ENCODE measurements at regions not wholly inside any gene's neighbourhood (a gene's known extent, or its start where the extent isn't known, plus 50 kb on each side); places are given as distances from the start of the nearest gene placed in this dataset.

DNA sequence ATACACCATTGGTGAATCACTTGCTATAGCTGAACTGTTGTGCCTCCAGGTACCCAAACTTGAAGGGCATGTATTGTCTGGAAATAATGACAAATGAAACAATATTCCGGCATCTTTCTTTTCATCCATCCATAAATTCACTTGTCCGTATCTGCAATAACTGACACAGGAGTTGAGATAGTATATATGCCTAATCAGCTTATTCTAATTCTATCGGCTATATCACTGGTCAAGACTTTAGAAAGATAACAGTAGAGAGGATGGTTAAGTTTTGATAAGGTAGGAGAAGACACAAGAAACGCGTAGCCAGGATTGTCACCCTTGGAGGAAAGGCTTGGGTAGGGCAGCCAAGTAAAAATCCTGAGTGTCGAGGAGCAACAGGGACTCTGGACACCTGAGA lies 1634.6 kb upstream of the CELF4 start:
- Mint-ChIP-seq H3K4me1 (no peaks in the 10 kb centered on the region), H3K36me3 (ENCODE audit: low read depth) (no peaks in the 10 kb centered on the region), H3K4me3 (no peak overlapping the region), H3K27ac (no peak overlapping the region), H3K9me3 (no peaks in the 10 kb centered on the region), H3K27me3 (ENCODE audit: insufficient read depth, low read depth, poor library complexity) (no peaks in the 10 kb centered on the region)
- no peak overlapping the region for H3K4me3 ChIP-seq
- H3K79me2 ChIP-seq (replicated peaks; ENCODE audit: insufficient read depth): no peaks in the 10 kb centered on the region
- no peaks in the 10 kb centered on the region for H4K20me1 ChIP-seq (replicated peaks; ENCODE audit: insufficient read depth)
- no peaks in the 10 kb centered on the region for H3F3A ChIP-seq (replicated peaks; ENCODE audit: low read depth)
- no peak overlapping the region for H3K27ac ChIP-seq (ENCODE audit: low read depth)
- no peak overlapping the region for H3K4me2 ChIP-seq
- no peak for DNase-seq (ENCODE audit: low spot score)
- H3K36me3 ChIP-seq (ENCODE audit: insufficient read depth): no peaks in the 10 kb centered on the region
- H2AFZ ChIP-seq: no peak overlapping the region
- no peaks in the 10 kb centered on the region for H3K4me1 ChIP-seq (ENCODE audit: insufficient read depth)
- TF ChIP-seq, protein P1, sequence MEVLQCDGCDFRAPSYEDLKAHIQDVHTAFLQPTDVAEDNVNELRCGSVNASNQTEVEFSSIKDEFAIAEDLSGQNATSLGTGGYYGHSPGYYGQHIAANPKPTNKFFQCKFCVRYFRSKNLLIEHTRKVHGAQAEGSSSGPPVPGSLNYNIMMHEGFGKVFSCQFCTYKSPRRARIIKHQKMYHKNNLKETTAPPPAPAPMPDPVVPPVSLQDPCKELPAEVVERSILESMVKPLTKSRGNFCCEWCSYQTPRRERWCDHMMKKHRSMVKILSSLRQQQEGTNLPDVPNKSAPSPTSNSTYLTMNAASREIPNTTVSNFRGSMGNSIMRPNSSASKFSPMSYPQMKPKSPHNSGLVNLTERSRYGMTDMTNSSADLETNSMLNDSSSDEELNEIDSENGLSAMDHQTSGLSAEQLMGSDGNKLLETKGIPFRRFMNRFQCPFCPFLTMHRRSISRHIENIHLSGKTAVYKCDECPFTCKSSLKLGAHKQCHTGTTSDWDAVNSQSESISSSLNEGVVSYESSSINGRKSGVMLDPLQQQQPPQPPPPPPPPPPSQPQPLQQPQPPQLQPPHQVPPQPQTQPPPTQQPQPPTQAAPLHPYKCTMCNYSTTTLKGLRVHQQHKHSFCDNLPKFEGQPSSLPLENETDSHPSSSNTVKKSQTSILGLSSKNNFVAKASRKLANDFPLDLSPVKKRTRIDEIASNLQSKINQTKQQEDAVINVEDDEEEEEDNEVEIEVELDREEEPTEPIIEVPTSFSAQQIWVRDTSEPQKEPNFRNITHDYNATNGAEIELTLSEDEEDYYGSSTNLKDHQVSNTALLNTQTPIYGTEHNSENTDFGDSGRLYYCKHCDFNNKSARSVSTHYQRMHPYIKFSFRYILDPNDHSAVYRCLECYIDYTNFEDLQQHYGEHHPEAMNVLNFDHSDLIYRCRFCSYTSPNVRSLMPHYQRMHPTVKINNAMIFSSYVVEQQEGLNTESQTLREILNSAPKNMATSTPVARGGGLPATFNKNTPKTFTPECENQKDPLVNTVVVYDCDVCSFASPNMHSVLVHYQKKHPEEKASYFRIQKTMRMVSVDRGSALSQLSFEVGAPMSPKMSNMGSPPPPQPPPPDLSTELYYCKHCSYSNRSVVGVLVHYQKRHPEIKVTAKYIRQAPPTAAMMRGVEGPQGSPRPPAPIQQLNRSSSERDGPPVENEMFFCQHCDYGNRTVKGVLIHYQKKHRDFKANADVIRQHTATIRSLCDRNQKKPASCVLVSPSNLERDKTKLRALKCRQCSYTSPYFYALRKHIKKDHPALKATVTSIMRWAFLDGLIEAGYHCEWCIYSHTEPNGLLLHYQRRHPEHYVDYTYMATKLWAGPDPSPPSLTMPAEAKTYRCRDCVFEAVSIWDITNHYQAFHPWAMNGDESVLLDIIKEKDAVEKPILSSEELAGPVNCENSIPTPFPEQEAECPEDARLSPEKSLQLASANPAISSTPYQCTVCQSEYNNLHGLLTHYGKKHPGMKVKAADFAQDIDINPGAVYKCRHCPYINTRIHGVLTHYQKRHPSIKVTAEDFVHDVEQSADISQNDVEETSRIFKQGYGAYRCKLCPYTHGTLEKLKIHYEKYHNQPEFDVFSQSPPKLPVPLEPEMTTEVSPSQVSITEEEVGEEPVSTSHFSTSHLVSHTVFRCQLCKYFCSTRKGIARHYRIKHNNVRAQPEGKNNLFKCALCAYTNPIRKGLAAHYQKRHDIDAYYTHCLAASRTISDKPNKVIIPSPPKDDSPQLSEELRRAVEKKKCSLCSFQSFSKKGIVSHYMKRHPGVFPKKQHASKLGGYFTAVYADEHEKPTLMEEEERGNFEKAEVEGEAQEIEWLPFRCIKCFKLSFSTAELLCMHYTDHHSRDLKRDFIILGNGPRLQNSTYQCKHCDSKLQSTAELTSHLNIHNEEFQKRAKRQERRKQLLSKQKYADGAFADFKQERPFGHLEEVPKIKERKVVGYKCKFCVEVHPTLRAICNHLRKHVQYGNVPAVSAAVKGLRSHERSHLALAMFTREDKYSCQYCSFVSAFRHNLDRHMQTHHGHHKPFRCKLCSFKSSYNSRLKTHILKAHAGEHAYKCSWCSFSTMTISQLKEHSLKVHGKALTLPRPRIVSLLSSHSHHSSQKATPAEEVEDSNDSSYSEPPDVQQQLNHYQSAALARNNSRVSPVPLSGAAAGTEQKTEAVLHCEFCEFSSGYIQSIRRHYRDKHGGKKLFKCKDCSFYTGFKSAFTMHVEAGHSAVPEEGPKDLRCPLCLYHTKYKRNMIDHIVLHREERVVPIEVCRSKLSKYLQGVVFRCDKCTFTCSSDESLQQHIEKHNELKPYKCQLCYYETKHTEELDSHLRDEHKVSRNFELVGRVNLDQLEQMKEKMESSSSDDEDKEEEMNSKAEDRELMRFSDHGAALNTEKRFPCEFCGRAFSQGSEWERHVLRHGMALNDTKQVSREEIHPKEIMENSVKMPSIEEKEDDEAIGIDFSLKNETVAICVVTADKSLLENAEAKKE (CRISPR knock-in tag; IDR thresholded peaks at IDR 0.05): no peak
- TF ChIP-seq NANOG (IDR thresholded peaks at IDR 0.05; ENCODE audit: borderline replicate concordance): no peak
- TF ChIP-seq ZNF331 (CRISPR knock-in tag; IDR thresholded peaks at IDR 0.05; ENCODE audit: low read depth): no peak
- TF ChIP-seq, protein P2, sequence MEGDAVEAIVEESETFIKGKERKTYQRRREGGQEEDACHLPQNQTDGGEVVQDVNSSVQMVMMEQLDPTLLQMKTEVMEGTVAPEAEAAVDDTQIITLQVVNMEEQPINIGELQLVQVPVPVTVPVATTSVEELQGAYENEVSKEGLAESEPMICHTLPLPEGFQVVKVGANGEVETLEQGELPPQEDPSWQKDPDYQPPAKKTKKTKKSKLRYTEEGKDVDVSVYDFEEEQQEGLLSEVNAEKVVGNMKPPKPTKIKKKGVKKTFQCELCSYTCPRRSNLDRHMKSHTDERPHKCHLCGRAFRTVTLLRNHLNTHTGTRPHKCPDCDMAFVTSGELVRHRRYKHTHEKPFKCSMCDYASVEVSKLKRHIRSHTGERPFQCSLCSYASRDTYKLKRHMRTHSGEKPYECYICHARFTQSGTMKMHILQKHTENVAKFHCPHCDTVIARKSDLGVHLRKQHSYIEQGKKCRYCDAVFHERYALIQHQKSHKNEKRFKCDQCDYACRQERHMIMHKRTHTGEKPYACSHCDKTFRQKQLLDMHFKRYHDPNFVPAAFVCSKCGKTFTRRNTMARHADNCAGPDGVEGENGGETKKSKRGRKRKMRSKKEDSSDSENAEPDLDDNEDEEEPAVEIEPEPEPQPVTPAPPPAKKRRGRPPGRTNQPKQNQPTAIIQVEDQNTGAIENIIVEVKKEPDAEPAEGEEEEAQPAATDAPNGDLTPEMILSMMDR (conservative IDR thresholded peaks at IDR 0.05; ENCODE audit: low read depth in 2 of 2): no peak
- no peak for TF ChIP-seq STAT1 (IDR thresholded peaks at IDR 0.05; ENCODE audit: unreplicated experiment)
- TF ChIP-seq, protein P3, sequence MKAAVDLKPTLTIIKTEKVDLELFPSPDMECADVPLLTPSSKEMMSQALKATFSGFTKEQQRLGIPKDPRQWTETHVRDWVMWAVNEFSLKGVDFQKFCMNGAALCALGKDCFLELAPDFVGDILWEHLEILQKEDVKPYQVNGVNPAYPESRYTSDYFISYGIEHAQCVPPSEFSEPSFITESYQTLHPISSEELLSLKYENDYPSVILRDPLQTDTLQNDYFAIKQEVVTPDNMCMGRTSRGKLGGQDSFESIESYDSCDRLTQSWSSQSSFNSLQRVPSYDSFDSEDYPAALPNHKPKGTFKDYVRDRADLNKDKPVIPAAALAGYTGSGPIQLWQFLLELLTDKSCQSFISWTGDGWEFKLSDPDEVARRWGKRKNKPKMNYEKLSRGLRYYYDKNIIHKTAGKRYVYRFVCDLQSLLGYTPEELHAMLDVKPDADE (IDR thresholded peaks at IDR 0.05): no peak
- no peak for TF ChIP-seq JUNB (IDR thresholded peaks at IDR 0.05; ENCODE audit: unreplicated experiment)
- no peak for TF ChIP-seq POLR2AphosphoS5 (IDR thresholded peaks at IDR 0.05; ENCODE audit: low read depth)
- TF ChIP-seq, protein P4, sequence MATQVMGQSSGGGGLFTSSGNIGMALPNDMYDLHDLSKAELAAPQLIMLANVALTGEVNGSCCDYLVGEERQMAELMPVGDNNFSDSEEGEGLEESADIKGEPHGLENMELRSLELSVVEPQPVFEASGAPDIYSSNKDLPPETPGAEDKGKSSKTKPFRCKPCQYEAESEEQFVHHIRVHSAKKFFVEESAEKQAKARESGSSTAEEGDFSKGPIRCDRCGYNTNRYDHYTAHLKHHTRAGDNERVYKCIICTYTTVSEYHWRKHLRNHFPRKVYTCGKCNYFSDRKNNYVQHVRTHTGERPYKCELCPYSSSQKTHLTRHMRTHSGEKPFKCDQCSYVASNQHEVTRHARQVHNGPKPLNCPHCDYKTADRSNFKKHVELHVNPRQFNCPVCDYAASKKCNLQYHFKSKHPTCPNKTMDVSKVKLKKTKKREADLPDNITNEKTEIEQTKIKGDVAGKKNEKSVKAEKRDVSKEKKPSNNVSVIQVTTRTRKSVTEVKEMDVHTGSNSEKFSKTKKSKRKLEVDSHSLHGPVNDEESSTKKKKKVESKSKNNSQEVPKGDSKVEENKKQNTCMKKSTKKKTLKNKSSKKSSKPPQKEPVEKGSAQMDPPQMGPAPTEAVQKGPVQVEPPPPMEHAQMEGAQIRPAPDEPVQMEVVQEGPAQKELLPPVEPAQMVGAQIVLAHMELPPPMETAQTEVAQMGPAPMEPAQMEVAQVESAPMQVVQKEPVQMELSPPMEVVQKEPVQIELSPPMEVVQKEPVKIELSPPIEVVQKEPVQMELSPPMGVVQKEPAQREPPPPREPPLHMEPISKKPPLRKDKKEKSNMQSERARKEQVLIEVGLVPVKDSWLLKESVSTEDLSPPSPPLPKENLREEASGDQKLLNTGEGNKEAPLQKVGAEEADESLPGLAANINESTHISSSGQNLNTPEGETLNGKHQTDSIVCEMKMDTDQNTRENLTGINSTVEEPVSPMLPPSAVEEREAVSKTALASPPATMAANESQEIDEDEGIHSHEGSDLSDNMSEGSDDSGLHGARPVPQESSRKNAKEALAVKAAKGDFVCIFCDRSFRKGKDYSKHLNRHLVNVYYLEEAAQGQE (IDR thresholded peaks at IDR 0.05; ENCODE audit: unreplicated experiment): no peak
- TF ChIP-seq EZH2 (IDR thresholded peaks at IDR 0.05; ENCODE audit: low read depth, unreplicated experiment): no peak
- no peak for TF ChIP-seq ZNF114 (CRISPR knock-in tag; IDR thresholded peaks at IDR 0.05)
- no peaks in the 10 kb centered on the region for H3K27me3 ChIP-seq (ENCODE audit: insufficient read depth)
- H3K9me2 ChIP-seq (ENCODE audit: insufficient read depth): 0 out of 2 replicates have a peak, but pooled peaks cover 15% of the 10 kb centered on the region
- ATAC-seq: no peak

Data from GM23338 (cell line).